ENCODE measurements at regions not wholly inside any gene's neighbourhood (a gene's known extent, or its start where the extent isn't known, plus 50 kb on each side); places are given as distances from the start of the nearest gene placed in this dataset.

GRCh38 chr11:70698871-70699270 lies 300.5 kb downstream of the CTTN start (continued):
- TF ChIP-seq ZNF460 (CRISPR knock-in tag; IDR thresholded peaks at IDR 0.05; ENCODE audit: borderline replicate concordance) (no peak), NFE2L2 (IDR thresholded peaks at IDR 0.05; ENCODE audit: low read length) (no peak), CTCF (CRISPR knock-in tag; IDR thresholded peaks at IDR 0.05) (no peak), ZNF335 (CRISPR knock-in tag; IDR thresholded peaks at IDR 0.05) (no peak), ZNF691 (CRISPR knock-in tag; IDR thresholded peaks at IDR 0.05; ENCODE audit: borderline replicate concordance, low read depth) (no peak), MXD4 (CRISPR knock-in tag; IDR thresholded peaks at IDR 0.05) (no peak), ZFP90 (CRISPR knock-in tag; IDR thresholded peaks at IDR 0.05; ENCODE audit: borderline replicate concordance) (no peak)
- TF ChIP-seq, protein P1, sequence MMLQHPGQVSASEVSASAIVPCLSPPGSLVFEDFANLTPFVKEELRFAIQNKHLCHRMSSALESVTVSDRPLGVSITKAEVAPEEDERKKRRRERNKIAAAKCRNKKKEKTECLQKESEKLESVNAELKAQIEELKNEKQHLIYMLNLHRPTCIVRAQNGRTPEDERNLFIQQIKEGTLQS (CRISPR knock-in tag; IDR thresholded peaks at IDR 0.05): no peak
- TF ChIP-seq, protein P2, sequence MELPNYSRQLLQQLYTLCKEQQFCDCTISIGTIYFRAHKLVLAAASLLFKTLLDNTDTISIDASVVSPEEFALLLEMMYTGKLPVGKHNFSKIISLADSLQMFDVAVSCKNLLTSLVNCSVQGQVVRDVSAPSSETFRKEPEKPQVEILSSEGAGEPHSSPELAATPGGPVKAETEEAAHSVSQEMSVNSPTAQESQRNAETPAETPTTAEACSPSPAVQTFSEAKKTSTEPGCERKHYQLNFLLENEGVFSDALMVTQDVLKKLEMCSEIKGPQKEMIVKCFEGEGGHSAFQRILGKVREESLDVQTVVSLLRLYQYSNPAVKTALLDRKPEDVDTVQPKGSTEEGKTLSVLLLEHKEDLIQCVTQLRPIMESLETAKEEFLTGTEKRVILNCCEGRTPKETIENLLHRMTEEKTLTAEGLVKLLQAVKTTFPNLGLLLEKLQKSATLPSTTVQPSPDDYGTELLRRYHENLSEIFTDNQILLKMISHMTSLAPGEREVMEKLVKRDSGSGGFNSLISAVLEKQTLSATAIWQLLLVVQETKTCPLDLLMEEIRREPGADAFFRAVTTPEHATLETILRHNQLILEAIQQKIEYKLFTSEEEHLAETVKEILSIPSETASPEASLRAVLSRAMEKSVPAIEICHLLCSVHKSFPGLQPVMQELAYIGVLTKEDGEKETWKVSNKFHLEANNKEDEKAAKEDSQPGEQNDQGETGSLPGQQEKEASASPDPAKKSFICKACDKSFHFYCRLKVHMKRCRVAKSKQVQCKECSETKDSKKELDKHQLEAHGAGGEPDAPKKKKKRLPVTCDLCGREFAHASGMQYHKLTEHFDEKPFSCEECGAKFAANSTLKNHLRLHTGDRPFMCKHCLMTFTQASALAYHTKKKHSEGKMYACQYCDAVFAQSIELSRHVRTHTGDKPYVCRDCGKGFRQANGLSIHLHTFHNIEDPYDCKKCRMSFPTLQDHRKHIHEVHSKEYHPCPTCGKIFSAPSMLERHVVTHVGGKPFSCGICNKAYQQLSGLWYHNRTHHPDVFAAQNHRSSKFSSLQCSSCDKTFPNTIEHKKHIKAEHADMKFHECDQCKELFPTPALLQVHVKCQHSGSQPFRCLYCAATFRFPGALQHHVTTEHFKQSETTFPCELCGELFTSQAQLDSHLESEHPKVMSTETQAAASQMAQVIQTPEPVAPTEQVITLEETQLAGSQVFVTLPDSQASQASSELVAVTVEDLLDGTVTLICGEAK (IDR thresholded peaks at IDR 0.05): no peak
- TF ChIP-seq, protein P2 (CRISPR knock-in tag; IDR thresholded peaks at IDR 0.05): no peak
